ENCODE measurements at regions not wholly inside any gene's neighbourhood (a gene's known extent, or its start where the extent isn't known, plus 50 kb on each side); places are given as distances from the start of the nearest gene placed in this dataset.

GRCh38 chr4:35925806-35926205 lies 318.5 kb downstream of the ARAP2 start:
- intact Hi-C loops (cut with micrococcal nuclease; ENCODE audit: unreplicated experiment): no loop called here

GRCh38 chr4:35926788-35927187 lies 317.5 kb downstream of the ARAP2 start:
- H3K9me2 ChIP-seq (ENCODE audit: insufficient read depth, low read length): no peaks in the 10 kb centered on the region
- no peak overlapping the region for H3K27ac ChIP-seq (ENCODE audit: low read depth, low read length, poor library complexity, severe bottlenecking)
- DNase-seq (ENCODE audit: low spot score): no peak
- H3K4me1 ChIP-seq (ENCODE audit: insufficient read depth, low read length, poor library complexity, severe bottlenecking): no peaks in the 10 kb centered on the region
- H2AFZ ChIP-seq (ENCODE audit: low read length): no peak overlapping the region
- TF ChIP-seq CTCF (conservative IDR thresholded peaks at IDR 0.05; ENCODE audit: low read length) (no peak), EZH2phosphoT487 (IDR thresholded peaks at IDR 0.05; ENCODE audit: borderline replicate concordance, low read depth, low read length) (no peak)
- H3K36me3 ChIP-seq (ENCODE audit: insufficient read depth, low read length): no peaks in the 10 kb centered on the region
- H3K9me3 ChIP-seq (ENCODE audit: low read length): no peaks in the 10 kb centered on the region
- H4K20me1 ChIP-seq (ENCODE audit: insufficient read depth, low read length): no peaks in the 10 kb centered on the region
- no peaks in the 10 kb centered on the region for H3K79me2 ChIP-seq (ENCODE audit: insufficient read depth, low read depth, low read length)
- no peak overlapping the region for H3K4me2 ChIP-seq (ENCODE audit: low read length)
- intact Hi-C loops (cut with micrococcal nuclease; ENCODE audit: unreplicated experiment): no loop called here
- CTCF ChIA-PET (ENCODE audit: unreplicated experiment): no interaction called here
- no TSS peak for BruUV-seq (replicated peaks)
- POLR2A ChIA-PET: interaction anchor here (0.6 kb wide), 1 partner anchor 116 kb away, joined by 3 read pairs; no protein-coding TSS in a partner anchor
- H3K4me3 ChIP-seq (ENCODE audit: low read depth, low read length, poor library complexity, severe bottlenecking): no peak overlapping the region

More at GRCh38 chr4:35925806-35926205, 318.5 kb downstream of the ARAP2 start:
- Histone ChIP-seq H2AFZ (ENCODE audit: low read length) (no peak overlapping the region), H3K4me2 (ENCODE audit: low read length) (no peak overlapping the region), H3K79me2 (ENCODE audit: insufficient read depth, low read depth, low read length) (no peaks in the 10 kb centered on the region), H3K9me2 (ENCODE audit: insufficient read depth, low read length) (no peaks in the 10 kb centered on the region), H3K9me3 (ENCODE audit: low read length) (no peaks in the 10 kb centered on the region), H4K20me1 (ENCODE audit: insufficient read depth, low read length) (no peaks in the 10 kb centered on the region), H3K4me3 (ENCODE audit: low read depth, low read length, poor library complexity, severe bottlenecking) (no peak overlapping the region), H3K4me1 (ENCODE audit: insufficient read depth, low read length, poor library complexity, severe bottlenecking) (no peaks in the 10 kb centered on the region), H3K27ac (ENCODE audit: low read depth, low read length, poor library complexity, severe bottlenecking) (no peak overlapping the region), H3K36me3 (ENCODE audit: insufficient read depth, low read length) (no peaks in the 10 kb centered on the region)
- POLR2A ChIA-PET: no interaction called here
- no peak for DNase-seq (ENCODE audit: low spot score)
- BruUV-seq (replicated peaks): no TSS peak
- CTCF ChIA-PET (ENCODE audit: unreplicated experiment): no interaction called here
- TF ChIP-seq CTCF (conservative IDR thresholded peaks at IDR 0.05; ENCODE audit: low read length) (no peak), EZH2phosphoT487 (IDR thresholded peaks at IDR 0.05; ENCODE audit: borderline replicate concordance, low read depth, low read length) (no peak)

- BruUV-seq (replicated peaks): no TSS peak
- TF ChIP-seq CTCF (conservative IDR thresholded peaks at IDR 0.05; ENCODE audit: low read length) (no peak), EZH2phosphoT487 (IDR thresholded peaks at IDR 0.05; ENCODE audit: borderline replicate concordance, low read depth, low read length) (no peak)
- CTCF ChIA-PET (ENCODE audit: unreplicated experiment): no interaction called here
- Histone ChIP-seq H3K4me1 (ENCODE audit: insufficient read depth, low read length, poor library complexity, severe bottlenecking) (no peaks in the 10 kb centered on the region), H2AFZ (ENCODE audit: low read length) (no peak overlapping the region), H3K79me2 (ENCODE audit: insufficient read depth, low read depth, low read length) (no peaks in the 10 kb centered on the region), H3K36me3 (ENCODE audit: insufficient read depth, low read length) (no peaks in the 10 kb centered on the region), H3K4me3 (ENCODE audit: low read depth, low read length, poor library complexity, severe bottlenecking) (no peak overlapping the region), H3K9me3 (ENCODE audit: low read length) (no peaks in the 10 kb centered on the region), H3K4me2 (ENCODE audit: low read length) (no peak overlapping the region), H4K20me1 (ENCODE audit: insufficient read depth, low read length) (no peaks in the 10 kb centered on the region), H3K9me2 (ENCODE audit: insufficient read depth, low read length) (no peaks in the 10 kb centered on the region), H3K27ac (ENCODE audit: low read depth, low read length, poor library complexity, severe bottlenecking) (no peak overlapping the region)
- intact Hi-C loops (cut with micrococcal nuclease; ENCODE audit: unreplicated experiment): no loop called here
- POLR2A ChIA-PET: interaction anchor here (0.6 kb wide), 1 partner anchor 121 kb away, joined by 4 read pairs; no protein-coding TSS in a partner anchor
- no peak for DNase-seq (ENCODE audit: low spot score)
Measured at GRCh38 chr4:35933901-35934300, 310.4 kb downstream of the ARAP2 start.
